Fibroblast of the aortic adventitia (primary cell): ENCODE measurements at regions not wholly inside any gene's neighbourhood (a gene's known extent, or its start where the extent isn't known, plus 50 kb on each side); places are given as distances from the start of the nearest gene placed in this dataset.

Experiments
- DNase-seq: peaks from one replicate; pipeline ENCODE4 v3.0.0-alpha.2; 2010; ENCODE audit warnings: low read depth
- H3K4me3 ChIP-seq: 2 replicates; pipeline ENCODE4 v1.5.1; 2011; ENCODE audit warnings: low read depth, mild to moderate bottlenecking, control low read depth, low read length, moderate library complexity
- CTCF ChIP-seq: IDR thresholded peaks from 2 replicates; pipeline ENCODE4 v1.5.1; 2011; ENCODE audit warnings: mild to moderate bottlenecking, low read length, control low read depth, inconsistent platforms; ENCODE audit not compliant: insufficient read depth

- no peak for TF ChIP-seq CTCF
- no peak overlapping the region for H3K4me3 ChIP-seq
- no peak for DNase-seq
Observed at GRCh38 chr4:32119907-32120306, 1399.7 kb downstream of the PCDH7 start.

GRCh38 chr4:32128549-32128948, 1408.4 kb downstream of the PCDH7 start:
- no peak overlapping the region for H3K4me3 ChIP-seq
- TF ChIP-seq CTCF, result no peak
- no peak for DNase-seq

GRCh38 chr4:32129967-32130366, 1409.8 kb downstream of the PCDH7 start:
- DNase-seq, result no peak
- no peak for TF ChIP-seq CTCF

GRCh38 chr4:32133141-32133540, 1413.0 kb downstream of the PCDH7 start:
- H3K4me3 ChIP-seq, result no peak overlapping the region
- DNase-seq, result no peak
- TF ChIP-seq CTCF, result no peak

More at GRCh38 chr4:32129967-32130366, 1409.8 kb downstream of the PCDH7 start:
- no peak overlapping the region for H3K4me3 ChIP-seq

DNA sequence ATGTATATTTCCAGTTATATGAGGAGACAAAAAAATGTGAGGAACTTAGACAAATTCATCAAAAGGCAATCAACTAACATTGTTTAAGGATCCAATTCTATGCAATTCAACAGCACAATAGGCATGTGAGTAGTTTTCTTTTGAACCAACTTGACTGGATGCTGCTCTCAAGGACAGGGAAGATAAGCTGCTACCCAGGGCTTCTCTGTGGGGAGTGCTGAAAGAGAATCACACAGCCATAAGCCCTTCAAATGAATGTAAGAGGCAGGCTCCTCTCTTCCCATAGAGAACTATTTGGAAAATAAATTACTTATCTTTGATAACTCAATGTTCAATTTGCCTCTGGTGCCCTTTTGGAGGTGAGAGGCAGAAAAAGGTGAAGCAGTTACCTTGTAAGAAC, 1413.6 kb downstream of the PCDH7 start:
- H3K4me3 ChIP-seq, result no peak overlapping the region
- DNase-seq, result no peak
- TF ChIP-seq CTCF, result no peak

DNA sequence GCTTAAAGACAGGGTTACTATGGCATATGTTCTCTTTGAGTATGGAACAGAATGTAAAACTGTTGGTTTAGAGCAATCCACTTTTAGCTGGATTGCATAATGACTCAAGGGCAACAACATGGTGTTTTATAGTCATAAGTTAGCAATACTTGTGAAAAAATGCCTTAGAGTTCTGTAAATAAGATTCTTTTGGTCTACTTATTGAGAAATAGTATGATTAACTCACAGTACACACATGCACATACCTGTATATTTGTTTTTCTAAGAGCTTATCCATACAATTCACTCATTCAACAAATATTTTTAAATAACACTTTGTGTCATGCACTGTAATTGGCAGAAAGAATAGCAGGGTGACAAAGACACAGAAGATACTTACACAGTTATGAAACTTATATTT, 1415.5 kb downstream of the PCDH7 start:
- DNase-seq, result peak; percentile 28
- H3K4me3 ChIP-seq, result no peak overlapping the region
- TF ChIP-seq CTCF, result no peak

GRCh38 chr4:32136081-32136787, 1416.1 kb downstream of the PCDH7 start:
- no peak overlapping the region for H3K4me3 ChIP-seq
- TF ChIP-seq CTCF, result no peak
- DNase-seq, result no peak
